GM21526 (cell line): ENCODE measurements at regions not wholly inside any gene's neighbourhood (a gene's known extent, or its start where the extent isn't known, plus 50 kb on each side); places are given as distances from the start of the nearest gene placed in this dataset.

Source experiments
- ATAC-seq: cut with Tn5 transposase; IDR thresholded peaks from one replicate; pipeline ENCODE4 v1.9.1; 2021; ENCODE audit warnings: moderate library complexity; ENCODE audit not compliant: unreplicated experiment, low FRiP score

DNA sequence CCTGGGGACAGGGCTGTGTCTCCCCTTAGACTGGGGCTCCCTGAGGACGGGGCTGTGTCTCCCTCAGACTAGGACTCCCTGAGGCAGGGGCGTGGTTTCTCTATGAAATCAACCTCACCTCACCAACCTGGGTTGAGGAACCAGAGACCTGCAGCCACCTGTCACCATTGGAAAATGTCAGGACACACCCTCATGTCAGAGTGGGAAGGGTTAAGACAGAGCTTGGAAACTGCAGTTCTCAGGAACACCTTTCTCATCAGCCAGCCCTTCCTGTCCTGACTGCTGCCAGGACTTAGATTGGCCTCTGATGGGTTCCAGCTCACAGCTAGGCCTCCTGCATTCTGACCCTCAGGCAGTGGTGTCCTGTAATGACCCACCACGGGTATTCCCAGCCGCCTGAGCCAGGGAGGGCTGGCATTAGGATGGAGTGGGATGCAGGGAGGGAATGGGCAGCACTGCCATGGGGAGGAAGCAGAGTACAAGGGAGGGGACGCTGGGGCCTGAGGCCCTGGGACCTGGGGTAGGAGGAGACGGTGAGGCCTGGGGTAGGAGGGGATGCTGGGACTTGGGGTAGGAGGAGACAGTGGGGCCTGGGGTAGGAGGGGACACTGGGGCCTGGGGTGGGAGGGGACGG, 76.3 kb downstream of the MRPL14 start:
- no peak for ATAC-seq

DNA sequence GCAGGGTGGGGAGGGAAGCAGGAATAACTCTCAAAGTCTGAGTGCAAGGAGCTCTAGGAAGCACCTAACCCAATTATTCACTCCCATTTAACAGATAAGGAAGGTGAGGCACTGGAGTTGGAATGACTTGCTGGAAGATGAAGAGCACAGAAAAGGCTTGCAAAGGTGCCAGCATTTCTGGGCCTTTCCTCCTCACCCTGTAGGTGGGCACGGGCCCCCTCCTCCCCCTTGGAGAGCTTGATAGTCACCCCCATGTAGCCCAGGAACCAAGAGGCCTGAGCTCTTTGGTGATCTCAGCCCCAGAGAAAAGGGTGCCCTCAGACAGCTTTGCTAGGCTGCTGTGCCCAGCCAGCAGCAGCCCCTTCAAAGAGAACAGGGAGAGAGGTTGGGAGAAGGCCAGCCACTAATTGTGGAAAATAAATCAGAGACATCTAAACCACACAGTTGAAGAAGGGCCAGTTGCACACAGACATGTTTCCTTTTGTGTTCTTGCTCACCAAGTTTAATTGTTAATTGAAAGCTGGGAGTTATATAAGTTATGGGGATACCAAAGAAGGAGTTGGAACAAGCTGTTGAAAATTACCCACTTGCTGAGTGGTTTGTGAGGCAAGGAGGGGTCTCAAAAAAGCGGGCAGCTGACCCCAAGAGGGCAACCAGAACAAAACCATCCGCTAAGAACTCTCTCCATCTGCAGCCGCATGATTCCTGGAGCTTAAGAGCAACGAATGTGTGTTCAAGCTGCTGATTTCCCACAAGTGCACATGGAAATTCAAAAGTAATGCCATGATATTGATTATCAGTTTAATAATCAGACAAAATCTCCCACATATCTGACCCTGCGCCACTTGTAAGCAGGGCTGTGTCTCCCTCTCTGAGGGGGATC, 77.0 kb downstream of the MRPL14 start:
- no peak for ATAC-seq

DNA sequence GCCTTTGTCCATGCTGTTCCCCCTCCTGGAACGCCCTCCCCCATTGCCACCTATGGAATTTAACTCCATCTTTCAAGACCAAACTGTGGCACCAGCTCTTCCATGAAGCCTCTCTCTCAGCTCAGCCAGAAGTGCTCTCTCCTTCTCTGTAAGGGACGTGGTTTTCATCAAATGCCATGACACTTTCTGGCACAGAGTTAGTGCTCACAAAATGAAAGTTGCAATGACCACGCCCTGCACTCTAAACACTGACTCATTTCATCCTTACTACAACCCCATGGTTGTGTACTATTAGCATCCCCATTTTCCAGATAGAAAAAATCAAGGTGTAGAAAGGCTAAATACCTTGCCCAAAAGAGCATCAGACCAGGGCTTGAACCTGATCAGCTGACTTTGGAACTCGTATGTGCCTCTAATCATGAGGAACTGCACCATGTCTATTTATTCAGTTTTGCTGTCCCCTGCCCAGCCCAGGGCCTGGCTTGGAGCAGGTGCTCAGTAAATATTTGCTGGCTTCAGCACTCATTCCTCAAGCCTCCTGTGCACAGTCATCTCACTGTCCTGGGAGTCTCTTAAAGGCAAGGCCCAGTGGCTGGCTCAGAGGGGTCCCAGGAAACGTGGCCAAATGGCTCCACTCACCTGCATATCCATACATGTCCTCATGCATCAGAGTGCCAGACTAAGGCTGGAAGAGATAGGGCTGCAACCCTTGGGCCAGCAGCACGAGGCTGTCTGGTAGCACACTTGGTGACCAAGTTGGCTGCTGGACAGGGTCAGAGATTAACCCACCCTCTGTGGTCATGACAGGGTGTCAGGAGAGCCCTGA, 77.9 kb downstream of the MRPL14 start:
- no peak for ATAC-seq

DNA sequence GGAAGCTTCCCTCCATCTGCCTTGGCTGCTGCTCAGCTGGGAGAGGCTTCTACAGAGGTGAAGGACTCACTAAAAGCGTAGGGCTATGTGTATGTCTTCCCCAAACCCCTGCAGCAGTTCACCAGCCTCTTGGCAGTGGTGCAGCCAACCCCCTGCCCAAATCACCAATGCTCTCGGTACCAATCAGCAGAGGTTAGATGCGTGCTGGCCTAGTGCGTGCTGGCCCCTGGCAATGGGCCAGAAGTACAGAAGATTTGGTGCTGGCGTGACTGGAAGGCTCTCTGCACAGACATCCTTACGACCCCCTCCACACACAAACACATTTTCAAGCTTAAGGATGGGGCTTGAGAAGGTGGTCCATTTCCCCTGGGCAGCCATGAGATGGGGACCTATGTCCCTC, 79.0 kb downstream of the MRPL14 start:
- no peak for ATAC-seq

DNA sequence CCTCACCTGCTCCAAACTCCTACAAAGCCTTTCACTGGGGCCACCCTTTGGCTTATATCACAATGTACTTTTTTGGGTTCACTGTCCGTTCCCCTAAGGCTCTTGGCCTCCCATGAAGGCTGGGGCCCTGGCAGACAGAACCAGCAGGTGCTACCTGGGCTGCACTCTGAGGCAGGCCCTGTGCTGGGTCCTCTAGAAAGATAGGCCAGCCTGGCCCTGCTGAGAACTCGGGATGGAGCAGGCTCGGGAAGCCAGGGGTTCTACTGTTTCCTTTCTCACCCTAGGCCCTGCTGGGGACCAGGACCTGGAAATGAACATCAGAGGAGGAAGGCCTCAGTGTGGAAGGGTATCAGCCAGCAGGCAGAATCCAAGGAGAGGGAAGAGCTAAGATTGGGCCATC, 79.5 kb downstream of the MRPL14 start:
- no peak for ATAC-seq

DNA sequence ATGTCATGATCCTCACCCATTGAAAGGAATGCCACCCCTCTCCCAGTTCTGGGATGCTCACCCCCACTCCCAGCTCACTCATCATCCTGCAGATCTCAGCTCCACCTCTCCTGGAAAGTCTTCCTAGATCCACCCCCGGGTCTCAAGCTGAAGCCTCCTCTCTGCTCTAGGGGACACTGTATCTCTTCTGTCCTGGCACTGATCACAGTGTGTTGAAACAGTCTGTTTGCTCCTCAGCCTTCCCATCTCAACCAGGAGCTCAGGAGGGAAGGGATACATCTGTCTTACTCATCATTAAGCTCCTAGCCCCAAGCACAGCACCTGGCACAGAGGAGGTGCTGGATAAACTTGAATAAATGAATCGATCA, 80.1 kb downstream of the MRPL14 start:
- ATAC-seq: no peak

DNA sequence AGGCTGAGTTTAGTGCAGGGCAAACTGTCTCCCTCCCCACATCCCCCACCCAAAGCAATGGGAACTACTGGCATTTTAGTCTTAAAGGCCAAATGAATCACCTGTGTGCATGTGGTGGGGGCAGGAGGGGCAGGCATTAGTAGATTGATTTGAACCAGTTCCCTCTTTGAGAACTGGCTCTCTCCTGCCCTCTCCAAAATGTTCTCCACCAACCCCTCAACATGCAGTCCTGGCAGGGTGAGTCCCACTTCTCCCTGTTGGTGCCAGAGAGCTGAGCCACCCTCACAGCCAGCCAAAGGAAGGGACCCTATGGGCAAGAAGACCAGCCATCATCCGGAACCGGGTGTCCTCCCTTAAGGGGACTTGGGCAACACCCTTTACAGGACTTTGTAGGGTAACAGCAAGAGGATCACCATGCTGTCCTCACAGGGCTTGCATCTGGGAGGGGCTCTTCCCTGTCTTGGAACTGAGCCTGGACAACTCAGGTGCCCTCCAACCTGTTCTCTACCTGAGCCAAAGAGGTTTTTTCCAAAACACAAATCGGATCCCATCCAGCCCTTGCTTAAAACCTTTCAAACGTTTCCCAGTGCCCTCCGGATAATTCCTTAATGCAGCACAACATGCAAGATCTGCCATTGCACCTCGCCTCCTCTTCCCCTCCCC, 80.6 kb downstream of the MRPL14 start:
- ATAC-seq: no peak

DNA sequence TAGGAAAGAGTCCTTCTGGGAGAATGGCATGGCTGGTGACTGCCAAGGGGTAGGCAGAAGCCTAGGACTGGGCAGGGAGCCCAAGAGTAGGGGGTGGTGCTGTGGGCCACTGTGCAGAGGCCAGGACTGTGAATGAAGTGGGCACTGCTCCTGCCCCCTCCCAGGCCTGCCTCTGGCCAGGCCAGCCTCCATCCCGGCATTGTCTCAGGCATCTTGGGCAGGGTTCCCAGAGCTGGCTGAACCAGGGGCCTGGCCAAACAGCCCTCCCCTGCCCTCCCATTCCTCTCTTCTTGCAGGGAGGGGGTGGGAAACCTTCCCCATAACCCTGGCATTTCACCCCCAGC, 81.6 kb downstream of the MRPL14 start:
- ATAC-seq: no peak

DNA sequence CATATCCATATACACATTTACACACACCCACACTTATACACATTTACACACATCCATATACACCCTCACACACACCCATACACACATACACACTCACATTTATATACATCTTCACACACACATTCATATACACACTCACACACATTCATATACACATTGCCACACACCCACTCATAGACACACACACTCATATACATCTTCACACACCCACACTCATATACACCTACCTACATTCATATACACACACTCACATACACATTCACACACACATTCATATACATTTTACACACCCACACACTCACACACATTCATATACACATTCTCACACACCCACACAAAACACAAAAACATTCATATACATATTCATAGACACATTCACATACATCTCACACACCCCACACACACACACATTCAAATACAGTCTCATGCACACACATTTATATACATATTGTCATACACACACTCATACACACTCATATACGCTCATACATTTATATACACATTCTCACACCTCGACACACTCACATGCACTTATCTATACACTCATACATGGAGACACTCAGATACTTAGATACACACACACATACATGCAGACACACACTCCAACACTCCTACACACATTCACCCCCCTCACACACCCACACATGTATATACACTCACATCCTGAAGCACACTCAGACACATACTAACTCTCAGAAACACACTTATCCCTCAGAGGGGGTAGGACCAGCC, 82.1 kb downstream of the MRPL14 start:
- ATAC-seq: no peak

DNA sequence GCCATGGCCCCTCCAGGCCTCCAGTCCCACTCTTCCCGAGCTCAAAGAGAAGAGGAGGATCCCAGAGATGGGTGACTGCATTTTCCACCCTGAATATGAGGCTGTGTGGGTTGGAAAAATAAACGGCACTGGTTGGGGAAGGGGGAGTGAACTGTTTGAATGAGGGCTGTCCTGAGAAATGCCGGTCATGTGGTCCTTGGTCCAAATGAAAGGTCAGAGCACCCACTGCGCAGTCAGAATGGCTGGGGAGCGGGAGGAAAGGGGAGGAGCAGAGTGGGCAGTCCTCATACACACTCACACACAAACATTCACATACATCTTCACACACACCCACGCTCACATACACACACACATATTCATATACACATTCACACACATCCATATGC, 83.1 kb downstream of the MRPL14 start:
- no peak for ATAC-seq

DNA sequence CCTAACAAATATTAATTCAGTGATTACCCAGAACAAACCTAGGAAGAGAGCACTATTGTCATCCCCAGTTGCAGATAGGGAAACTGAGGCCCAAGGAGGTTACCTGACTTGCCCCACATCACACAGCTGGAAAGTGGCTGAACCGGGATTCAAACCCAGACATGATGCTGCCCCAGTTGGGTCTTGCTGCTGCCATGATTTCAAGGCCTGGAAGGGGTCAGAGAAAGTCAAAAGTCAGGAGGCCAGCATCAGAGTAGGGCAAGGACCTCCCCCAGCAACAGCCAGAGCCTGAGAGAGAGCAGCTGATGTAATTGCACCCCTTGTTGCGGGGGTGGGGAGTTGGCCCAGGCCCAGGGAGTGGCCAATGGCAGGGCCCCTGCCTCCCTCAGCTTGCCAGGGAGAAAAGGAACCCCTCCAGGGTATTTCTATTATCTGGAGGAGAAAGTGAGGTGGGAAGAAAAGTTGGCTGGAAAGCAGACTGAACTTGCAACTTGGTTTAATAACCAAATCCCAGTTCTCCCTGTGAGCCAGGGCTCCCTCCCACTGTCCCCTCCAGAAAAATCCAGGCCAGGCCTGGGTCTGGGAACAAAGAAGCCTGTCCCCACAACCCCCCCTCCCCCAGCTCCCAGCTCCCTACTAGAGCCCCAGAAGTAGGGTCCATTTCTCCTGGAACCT, 83.6 kb downstream of the MRPL14 start:
- ATAC-seq: no peak

DNA sequence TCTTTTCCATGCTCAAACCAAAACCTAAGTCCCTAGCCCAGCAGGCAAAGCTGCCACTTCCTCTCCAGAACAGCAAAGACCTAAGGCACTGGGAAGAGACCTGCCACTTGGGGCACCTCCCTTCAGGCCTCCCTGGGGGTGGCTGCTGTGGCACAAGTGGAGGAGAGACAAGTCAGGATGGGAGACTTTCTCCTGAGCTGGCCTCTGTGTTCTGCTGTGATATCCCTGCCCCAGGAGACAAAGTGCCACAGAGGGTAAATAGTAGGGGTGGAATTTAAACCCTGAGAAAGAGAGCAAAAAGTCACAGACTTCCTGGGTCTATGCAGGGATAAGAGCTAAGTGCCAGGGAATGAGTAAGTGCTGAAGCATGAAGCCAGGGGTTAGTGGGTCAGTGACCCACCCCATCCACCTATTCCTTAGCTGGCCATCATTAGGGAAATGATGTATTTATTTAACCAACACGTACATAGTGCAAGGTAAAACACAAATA, 84.2 kb downstream of the MRPL14 start:
- ATAC-seq: no peak

DNA sequence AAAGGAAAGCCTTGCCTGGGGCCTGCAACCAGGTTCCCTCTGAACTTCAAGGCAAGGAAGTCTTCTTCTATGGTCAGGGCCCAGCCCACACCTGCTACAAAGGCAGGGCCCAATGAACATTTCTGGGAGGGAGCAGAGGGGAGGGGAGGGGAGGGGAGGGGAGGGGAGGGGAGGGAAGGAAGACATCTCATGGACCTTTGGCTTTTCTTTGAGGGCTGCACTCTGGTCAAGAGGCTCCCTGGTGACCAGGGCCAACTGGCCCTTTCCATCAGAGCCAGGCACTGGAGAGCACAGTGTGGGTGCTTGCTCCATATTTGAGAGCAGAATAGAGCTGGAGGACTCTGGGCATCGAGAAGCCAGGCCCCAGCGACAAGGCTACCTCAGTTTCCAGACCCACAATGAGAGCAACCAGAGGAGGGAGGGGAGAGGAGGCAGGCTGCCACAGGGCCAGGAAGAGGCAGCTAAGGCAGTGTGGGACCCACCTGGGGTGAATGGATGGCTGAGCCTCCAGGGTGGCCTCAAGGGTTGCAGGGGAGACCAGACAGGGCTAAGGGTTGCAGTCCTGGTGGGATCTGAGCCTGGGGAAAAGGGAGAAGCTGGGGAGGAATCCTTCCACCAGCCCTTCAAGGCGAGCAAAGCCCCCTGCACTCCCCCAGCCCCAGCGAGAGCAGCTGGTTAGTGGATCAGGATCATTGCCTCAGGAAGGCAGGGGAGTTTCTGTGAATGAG, 84.8 kb downstream of the MRPL14 start:
- ATAC-seq: no peak

DNA sequence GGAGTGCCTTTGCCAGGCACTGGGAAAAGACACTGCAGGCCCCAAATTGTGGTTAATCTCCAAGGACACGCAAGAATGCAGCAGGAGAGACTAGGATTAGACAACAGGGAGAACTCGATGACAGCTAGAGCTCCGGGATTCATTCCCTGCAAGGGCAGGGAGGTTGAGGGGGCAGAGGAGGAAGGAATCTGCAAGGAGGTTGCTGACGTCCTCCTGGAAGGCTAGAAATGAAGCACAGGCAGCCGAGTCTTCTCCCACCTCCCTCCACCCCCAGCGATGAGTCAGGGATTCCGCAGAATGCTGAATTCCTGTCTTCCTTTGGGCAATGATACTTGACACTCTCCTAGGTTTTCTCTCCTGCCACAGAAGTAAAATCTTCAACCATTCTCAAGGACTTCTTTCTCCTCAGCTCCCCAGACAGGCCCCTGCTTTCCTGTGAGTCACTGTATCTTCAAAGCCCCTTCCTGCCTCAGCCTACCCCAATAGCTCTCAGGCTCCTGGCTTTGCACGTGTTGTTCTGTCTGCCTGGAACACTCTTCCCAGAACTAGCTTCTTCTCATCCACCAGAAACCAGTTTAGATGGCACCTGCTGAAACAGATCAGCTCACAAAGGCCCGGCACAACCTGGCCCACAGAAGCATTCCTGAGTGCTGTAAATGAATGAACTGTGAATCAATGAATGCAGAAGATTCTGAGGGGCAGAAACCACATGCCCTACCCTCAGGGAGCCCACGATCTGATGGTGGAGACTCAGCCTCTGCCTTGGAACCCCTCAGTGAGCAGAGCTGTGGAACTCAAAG, 85.6 kb downstream of the MRPL14 start:
- no peak for ATAC-seq

DNA sequence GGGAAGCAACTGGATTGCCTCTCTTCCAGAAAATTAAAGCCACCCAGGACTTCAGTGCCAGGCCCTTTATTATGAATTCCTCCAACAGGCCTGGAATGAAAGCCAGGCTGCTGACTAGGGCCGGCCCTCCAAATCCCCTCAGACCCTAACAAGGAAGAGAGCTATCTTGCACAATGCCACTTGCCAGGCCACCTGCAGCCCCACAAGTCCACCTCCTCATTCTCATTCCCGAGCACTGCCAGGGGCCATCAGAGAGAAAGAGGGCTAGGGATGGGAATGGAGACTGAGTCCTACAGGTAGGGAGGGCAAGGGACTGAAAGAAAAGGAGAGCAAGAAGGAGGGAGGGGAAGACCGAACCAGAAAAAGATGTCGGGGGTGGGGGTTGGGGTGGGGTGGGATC, 86.5 kb downstream of the MRPL14 start:
- no peak for ATAC-seq

DNA sequence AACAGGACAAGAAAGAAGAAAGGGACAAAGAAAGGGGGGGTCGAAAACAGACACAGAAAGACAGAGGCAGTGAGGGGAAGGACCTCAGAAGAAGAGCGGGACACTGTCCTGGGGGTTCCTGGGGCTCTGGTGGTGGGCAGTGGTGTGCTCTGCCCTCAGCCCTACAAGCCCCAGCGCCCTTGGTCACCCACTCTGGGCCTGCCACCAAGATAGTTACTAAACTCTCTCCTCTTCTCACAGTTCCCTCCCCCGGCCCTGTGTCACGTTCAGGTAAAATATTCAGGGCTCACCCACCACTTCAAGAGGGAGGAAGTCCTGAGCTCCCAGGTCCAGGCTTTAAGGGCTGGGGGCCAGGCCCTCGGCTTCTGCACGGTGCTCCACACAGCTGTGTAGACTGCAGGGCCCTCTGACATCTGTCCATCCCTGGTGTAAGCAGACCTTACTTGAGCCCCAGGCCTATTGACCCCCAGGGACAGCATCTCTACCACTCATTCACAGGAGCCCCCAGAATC, 87.4 kb downstream of the MRPL14 start:
- no peak for ATAC-seq

DNA sequence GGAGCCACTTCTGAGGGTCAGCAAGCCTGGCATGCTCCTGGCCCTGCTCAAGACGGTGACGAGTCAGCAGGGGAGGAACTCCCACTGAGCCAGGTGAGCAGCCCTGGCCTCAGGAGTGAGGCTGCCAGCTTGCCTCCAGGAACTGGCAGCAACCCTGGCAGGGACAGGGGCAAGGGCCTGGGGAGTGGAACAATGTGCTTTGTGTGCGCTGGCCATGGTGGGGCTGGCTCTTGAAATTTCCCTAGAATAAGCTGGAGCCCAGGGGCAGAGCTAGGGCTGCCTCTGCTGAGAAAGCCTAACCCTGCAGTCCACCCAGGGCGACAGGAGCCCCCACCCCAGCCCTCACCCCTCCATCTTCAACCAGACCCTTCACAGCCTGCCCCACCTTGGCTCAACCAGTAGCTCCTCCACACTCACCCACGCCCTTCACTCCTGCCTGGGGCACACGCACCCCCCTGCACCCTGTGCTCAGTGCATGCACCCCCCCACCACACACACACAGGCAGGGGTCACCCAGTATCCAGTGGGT, 88.0 kb downstream of the MRPL14 start:
- no peak for ATAC-seq
